ENCODE measurements at regions not wholly inside any gene's neighbourhood (a gene's known extent, or its start where the extent isn't known, plus 50 kb on each side); places are given as distances from the start of the nearest gene placed in this dataset.

GRCh38 chr3:94673876-94674275 is 611.0 kb downstream of the NSUN3 start:
- TF ChIP-seq CTCF (IDR thresholded peaks at IDR 0.05; ENCODE audit: poor library complexity) (no peak), EZH2 (IDR thresholded peaks at IDR 0.05; ENCODE audit: borderline replicate concordance) (no peak), EZH2phosphoT487 (IDR thresholded peaks at IDR 0.05; ENCODE audit: low read depth, severe bottlenecking, unreplicated experiment) (no peak)
